GM18858 (cell line): ENCODE measurements at regions not wholly inside any gene's neighbourhood (a gene's known extent, or its start where the extent isn't known, plus 50 kb on each side); places are given as distances from the start of the nearest gene placed in this dataset.

ENCODE experiments used
- ATAC-seq: cut with Tn5 transposase; IDR thresholded peaks from one replicate; pipeline ENCODE4 v1.9.1; 2021; ENCODE audit not compliant: unreplicated experiment

DNA sequence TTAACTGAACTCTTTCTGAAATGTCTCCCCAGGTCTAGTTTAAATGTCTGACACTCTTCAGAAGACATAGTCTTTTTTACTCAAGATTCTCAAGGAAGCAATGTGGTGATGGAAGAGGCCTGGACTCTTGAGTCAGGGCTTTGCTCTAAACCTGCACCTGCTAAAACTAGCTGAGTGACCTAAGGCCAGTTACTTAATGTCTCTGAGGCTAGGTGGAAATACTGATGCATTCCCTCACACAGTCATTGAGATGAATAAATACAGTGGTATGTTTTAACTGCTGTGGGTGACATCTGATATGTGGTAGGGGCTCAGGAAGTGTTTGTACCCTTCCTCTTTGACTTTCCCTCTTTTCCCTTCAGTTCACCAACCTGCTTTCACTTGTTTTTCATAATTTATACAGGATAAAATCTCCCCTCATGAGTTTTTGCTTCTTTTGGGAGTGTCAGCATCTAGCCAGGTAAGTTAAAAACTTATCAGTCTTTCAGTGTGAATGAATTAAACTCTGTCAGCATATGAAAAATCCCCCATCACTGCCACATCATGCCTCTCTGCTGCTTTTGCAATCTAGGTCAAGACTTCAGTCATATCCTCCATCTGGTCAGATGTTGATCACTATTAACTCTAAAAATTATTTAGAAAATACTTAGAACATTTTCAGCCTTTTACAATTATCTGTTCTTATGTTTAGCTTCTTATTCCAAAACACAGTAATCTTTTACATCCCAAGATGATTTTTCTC lies 178.7 kb upstream of the TNFAIP3 start:
- ATAC-seq, result no peak

- no peak for ATAC-seq
These were observed 177.7 kb upstream of the TNFAIP3 start for GRCh38 chr6:137689377-137689776.

DNA sequence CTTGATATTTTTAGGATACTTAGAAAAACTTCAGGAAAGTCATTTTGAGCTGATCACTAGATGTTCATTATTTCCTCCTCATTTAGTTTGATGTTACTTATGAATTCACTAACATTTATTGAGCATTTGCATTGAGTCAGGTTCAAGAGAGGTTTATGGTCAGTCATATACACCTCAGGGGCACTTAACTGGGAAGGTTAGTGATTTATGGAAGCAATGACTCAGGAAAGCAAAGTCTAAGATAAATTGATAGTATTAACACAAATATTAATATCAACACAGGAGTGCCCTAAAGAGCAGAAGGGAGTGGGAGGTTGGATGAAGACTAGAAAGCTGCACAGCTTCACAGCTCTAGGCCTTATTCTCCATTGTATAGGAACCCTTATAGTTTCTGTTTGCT lies 177.0 kb upstream of the TNFAIP3 start:
- no peak for ATAC-seq

- ATAC-seq, result no peak
These were observed 176.3 kb upstream of the TNFAIP3 start for GRCh38 chr6:137690721-137691120.

DNA sequence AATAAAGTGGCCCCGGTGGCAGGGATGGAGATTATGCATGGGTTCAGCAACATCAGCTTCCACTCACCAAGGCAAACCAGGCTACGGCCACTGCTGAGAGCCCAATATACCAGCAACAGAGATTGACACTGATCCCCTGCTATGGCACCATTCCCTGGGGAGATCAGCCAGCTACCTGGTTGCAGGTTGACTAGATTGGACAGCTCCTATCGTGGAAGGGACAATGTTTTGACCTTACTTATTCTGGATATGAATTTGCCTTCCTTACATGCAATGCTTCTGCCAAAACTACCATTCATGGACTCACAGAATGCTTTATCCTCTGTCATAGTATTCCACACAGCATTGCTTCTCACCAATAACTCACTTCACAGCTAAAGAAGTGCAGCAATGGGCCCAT lies 174.8 kb upstream of the TNFAIP3 start:
- no peak for ATAC-seq

- no peak for ATAC-seq
These were observed 174.3 kb upstream of the TNFAIP3 start for GRCh38 chr6:137692806-137693205.

DNA sequence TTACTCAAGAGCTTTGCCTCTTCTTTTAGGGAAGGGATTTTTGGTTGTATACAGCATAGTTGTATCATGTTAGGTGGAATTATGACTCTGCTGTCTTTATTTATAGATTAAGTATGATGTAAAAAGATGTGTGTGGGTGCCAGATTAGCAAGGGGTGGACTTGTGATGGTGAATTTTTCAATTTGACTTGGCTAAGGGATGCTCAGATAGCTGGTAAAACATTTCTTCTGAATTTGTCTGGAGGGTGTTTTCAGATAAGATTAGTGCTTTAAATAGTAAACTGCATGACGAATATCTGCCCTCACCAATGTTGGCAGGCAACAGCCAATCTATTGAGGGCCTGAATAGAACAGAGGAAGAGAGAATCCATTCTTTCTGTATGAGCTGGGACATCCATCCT lies 173.3 kb upstream of the TNFAIP3 start:
- ATAC-seq, result no peak

DNA sequence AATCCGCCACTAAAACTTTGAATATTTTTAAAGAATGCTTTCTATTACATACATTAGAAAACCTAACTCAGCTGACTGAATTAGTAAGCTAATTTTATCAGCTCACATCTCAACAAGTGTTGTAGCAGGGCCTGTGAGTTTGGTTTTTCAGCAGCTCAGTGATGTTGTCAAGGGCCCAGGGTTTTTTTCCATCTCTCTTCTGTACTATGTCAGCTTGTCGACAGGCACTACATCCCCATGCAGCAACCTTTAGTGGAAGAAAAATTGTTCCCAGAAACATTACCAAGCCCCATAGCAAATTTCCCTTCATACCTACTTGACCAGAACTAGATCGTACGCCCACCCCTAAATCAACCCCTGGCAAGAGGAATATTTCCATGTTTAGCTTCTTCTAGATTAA lies 170.3 kb upstream of the TNFAIP3 start:
- no peak for ATAC-seq

GRCh38 chr6:137697267-137697938 lies 169.7 kb upstream of the TNFAIP3 start:
- ATAC-seq, result peak; percentile 71

- ATAC-seq, result no peak
These were observed 168.4 kb upstream of the TNFAIP3 start for GRCh38 chr6:137698636-137699030.

DNA sequence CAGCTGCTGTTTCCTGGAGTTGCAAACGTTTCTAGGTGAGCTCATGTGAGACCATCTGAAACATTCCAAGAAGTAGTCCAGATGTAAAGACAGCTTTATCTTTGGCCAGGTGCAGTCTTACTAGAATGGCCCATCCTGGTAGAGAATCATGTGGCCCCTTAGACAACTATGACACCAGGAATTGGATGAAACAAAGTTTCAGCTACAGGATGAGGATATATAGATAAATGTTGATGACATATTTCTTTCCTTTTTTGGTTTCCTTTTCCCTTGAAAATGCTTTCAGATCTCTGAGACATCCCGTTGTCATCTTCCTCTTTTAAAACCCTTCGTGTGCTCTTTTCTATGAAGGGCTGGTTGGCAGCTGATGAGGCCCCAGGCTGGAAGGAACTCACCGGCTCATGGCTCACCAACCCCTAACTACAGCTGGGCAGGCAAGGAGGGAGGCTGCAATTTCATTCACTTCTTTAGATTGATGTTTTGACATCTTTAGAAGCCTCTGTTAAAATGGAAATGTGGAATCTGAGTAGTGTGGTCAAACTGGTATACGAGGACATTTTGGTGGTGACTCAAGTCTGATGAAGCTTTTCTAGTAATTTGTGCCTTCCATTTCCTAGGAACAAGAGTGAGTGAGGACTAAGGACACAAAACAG lies 167.9 kb upstream of the TNFAIP3 start:
- ATAC-seq, result no peak

DNA sequence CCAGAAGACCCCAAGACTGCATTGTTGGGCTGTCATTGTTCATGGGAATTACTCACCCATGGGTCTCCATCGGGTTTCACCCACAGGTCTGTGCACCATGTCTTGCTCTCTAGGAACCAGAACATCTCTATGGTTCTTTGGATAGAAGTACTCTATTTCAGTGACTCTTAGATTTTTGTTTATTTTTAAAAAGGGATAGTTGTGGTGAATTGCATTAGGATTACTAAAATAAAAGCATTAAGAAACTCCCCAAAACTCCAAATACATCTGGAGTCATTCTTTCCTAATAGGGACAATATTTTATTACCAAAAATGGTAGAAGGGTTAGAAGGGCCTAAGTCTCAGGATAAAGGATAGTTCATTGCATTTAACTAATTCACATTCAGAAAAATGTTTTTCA lies 166.9 kb upstream of the TNFAIP3 start:
- no peak for ATAC-seq

DNA sequence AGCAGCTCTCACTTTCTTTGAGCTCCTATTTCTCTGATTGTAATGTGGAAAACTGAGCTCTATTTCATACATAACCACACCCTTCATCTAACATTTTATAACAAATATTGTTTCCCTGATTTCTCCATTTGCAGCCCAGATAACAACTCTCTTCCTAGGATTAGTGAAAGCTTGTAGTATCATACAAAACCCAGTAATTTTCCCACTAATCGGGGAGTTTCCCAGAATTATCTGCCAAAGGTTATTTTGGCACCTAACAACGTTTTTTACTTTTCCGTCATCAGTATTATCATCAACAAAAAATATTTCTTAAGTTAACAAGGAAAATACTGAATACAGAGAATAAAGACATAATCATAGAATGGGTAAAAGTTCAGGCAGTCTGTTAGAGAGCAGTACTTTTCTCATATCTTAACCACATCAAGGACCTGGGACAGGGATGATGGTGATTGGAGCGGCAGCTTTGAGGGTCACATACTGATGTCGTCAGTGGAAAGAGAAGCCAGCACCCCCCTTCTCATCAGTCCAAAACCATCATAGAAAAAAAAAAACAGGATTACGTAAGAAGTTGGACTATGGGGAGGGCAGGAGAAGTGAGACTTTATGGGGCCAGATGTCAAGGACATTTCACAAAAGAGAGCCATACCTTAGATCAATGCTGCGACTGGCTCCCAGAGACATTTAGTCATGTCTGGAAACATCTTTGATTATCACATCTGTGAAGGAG lies 166.1 kb upstream of the TNFAIP3 start:
- ATAC-seq, result no peak

DNA sequence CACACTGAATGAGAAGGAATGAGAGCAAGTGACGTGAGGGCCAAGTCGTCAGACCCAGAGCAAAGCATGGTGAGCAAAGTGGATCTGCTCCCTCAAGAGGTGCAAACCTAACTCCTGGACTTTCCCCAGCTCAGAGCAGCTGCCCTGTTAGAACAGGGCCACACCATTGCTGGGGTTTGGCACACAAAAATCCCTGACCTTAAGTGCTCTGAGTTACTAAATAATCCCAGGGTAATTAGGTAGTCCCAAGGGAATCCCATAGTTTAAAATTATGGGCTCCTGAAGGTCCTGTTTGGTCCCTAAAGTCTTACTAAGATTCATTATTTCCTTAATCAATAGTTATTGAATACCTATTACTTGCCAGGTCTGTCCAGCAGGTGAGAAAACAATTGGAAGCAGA lies 165.1 kb upstream of the TNFAIP3 start:
- ATAC-seq, result no peak

DNA sequence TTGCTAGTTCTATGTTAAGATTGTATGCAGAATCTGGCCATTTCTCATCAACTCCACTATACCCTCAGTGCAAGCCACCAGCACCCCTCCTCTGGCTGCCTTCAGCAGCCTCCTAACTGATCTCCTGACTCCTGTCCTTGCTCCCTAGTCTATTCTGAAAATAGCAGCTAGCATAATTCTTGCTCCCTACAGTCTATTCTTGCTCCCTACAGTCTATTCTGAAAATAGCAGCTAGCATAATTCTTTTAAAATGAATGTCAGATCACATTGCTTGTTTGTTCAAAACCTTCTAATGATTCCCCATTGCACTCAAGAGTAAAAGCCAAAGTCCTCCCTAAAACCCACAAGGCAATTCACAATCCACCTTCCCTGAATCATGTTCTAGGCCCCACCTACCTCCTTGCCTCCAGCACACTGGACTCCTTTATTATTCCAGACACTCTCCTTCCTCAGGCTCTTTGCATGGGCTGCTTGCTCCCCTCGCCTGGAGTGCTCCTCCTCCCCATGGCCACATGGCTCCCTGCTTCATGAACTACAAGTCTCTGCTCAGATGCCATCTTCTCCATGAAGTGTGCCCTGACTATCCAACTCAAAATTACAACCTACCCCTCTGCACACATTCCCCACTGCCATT lies 164.2 kb upstream of the TNFAIP3 start:
- no peak for ATAC-seq

GRCh38 chr6:137704802-137705159 lies 162.3 kb upstream of the TNFAIP3 start:
- no peak for ATAC-seq

DNA sequence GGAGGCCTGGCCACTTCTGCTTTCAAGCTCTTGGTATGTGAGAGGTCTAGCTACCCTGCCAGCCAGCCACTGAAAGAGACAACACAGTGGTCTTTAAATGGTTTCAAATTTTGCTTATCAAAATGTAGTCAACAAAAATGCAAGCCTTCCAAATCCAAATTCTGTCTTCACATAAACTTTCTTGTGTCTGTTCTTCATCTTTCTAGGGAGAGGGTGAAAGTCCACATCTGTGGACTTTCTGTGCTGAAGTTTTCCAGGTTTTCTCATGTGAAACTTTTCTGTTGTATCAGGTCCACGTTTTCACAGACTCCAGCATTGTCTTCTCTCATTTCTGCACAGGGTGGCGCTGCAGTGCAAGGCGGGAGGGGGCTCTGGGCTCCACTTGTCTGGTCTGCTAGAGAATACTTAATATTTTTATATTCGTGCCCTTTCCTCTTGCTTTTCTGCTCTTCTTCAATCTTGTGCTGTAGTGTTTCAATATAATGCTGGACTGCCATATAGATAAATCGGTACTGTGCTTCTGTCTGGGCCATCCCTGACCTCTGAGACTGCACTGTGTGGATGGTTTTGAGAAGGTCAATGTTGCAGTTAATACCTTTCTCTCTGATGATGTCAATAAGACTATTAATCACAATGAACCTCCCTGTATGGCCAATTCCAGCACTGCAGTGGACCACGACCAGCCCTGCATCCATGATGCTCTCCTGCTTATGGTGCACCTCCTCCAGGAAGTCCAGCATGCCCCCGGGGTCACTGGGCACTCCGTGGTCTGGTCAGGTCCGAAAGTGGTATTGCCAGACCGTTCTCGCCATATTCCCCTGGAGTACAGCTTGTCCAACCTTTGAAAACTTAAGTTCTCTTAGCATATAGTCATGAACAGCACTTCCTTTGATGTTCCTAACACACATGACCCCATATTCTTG lies 161.6 kb upstream of the TNFAIP3 start:
- ATAC-seq, result no peak

GRCh38 chr6:137706083-137706750 lies 160.8 kb upstream of the TNFAIP3 start:
- ATAC-seq, result no peak

DNA sequence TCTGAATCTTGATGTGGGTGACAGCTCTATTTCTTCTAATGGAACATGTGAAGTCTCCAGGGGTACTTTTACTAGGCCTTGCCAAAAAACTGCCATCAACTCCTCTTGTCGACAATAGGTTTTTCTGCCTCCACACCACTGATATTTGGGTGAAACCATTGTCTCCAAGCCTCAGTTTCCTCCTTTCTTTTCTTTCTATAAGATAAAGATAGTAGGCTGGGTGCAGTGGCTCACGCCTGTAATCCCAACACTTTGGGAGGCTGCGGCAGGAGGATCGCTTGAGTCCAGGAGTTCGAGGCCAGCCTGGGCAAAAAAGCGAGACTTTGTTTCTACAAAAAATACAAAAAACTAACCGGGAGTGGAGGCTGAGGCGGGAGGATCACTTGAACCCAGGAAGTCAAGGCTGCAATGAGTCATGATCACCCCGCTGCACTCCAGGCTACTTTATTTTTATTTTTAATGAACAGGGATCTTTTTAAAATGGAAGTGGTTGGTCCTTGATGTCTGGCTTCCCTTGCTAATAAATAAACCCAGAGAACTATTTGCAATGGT lies 159.9 kb upstream of the TNFAIP3 start:
- no peak for ATAC-seq
